H54 (cell line): ENCODE measurements at regions not wholly inside any gene's neighbourhood (a gene's known extent, or its start where the extent isn't known, plus 50 kb on each side); places are given as distances from the start of the nearest gene placed in this dataset.

ENCODE experiments used
- DNase-seq: peaks from one replicate; pipeline ENCODE4 v3.0.0; 2011; ENCODE audit warnings: low spot score, mixed read lengths; ENCODE audit not compliant: insufficient read length
- FAIRE-seq: peaks from 3 replicates; lab custom pipeline; 2011; peaks lifted over from hg19 to GRCh38; lab: Jason Lieb, UNC
- POLR2A ChIP-seq: IDR thresholded peaks from 2 replicates; pipeline ENCODE4 v1.6.1; 2011; ENCODE audit warnings: low read depth, mild to moderate bottlenecking, low read length

- no peak for TF ChIP-seq POLR2A
- no peak for FAIRE-seq
- no peak for DNase-seq
Observed at GRCh38 chr1:162983671-162984425, 85.3 kb upstream of the RGS4 start.

DNA sequence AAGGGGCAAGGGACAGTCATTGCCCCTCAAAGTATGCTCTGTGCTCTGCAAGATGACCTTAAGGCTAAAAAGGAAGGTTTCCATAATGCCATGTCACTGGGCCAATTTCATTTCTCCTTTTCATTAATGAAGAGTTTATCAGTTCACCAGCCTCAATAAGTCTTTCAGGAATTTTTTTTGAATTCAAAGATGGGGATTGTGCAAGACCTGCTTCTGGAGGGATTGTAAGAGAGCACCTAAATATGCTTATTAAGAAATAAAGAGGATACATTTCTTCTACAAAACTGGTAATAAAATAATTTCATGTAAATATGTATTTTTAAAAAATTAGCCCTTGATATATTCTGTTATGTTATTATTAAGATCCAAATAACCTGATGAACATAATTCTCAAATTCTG, 86.8 kb upstream of the RGS4 start:
- FAIRE-seq (no peak), DNase-seq (no peak)

DNA sequence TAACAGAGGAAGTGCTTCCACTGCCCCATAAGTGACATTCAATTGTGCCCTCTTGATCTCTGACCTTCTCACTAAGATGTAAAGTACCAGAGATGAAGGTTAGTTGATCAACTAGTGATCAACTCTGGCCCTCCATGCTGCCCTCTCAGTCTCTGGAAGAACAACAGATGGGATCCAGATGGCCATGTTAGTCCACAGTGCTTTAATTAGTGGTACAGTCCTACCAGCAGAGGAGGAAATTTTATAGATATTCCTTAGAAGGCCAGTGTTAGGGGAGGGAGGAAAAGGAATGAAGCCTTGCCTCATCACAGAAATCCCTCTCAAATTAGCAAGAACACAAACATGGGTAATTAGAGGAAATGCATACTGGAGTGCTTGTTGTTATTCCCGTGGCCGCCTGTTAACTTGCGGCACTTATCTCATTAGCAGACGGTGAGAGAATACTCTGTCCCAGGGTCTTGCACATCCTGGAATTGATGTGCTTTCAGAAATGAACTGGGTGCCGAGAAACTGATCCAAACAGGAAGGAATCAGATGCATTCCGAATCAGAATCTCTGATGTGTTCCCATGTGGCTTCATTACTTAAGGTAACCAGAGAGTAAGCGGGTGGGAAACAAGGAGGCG, 91.1 kb upstream of the RGS4 start:
- no peak for TF ChIP-seq POLR2A
- FAIRE-seq (no peak), DNase-seq (no peak)

More for the DNA sequence above, 86.8 kb upstream of the RGS4 start:
- no peak for TF ChIP-seq POLR2A

GRCh38 chr1:162976628-162977027, 92.5 kb upstream of the RGS4 start:
- no peak for FAIRE-seq
- TF ChIP-seq POLR2A, result no peak
- DNase-seq, result no peak

- no peak for TF ChIP-seq POLR2A
- FAIRE-seq, result no peak
- no peak for DNase-seq
Observed at GRCh38 chr1:162974810-162975209, 94.4 kb upstream of the RGS4 start.

DNA sequence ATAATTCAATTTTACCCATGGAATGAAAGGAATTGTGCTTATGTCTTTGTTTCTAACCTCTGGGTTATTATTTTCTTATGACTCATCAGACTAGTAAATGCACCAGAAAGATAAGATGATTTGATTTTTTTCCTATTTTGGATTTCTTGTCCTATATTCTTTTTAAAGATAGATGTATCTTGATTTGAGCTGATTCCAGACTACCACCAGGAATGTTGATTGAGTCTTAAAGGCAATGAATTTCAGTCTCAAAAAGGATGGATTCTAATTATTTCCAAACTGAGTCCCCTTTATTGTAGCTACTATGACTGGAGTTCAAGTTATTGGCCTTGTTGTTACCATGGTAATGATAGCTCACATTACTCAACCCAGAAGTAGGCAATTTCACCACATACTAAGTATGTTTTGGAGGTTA, 95.8 kb upstream of the RGS4 start:
- no peak for TF ChIP-seq POLR2A
- DNase-seq (peak; percentile 30), FAIRE-seq (no peak)

DNA sequence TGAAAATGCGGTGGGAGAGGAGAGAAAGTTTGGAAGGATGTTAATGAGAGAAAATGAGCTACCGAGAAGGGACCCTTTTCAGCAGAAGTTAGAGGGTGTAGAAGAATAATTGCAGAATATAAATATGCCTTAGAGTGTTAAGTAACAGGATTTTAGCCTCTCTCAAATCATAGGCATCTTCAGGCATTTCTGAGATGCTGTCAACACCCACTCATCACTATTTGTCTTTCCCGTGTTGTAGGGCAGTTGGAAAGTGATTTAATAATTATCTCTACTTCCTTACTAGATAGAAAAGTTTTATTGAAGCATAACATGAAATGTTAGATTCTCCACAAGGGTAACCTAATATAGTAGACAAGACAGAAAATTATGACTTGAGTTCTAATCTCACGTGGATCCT, 96.4 kb upstream of the RGS4 start:
- no peak for TF ChIP-seq POLR2A
- FAIRE-seq (no peak), DNase-seq (no peak)

DNA sequence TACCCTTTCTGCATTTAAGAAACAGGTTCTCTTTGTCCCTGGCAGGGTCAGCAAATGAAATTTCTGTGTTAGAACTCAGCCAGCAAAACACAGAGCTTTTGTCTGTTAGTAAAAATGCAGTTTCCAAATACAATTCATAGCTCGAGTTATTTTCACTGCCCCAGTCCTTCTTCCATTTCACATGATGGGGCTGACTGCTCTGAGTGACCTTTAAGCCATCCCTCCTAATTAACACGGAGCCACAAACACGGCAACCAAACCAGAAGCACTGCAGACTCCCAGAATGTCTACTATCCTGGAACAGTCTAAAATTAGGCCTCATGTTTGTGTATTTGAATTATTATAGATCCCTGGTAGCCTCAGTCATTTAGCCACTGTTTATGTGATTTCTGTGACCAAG, 99.1 kb upstream of the RGS4 start:
- DNase-seq (no peak), FAIRE-seq (no peak)
- no peak for TF ChIP-seq POLR2A

GRCh38 chr1:162966613-162967012, 102.5 kb upstream of the RGS4 start:
- FAIRE-seq, result no peak
- TF ChIP-seq POLR2A, result no peak
- DNase-seq, result no peak

DNA sequence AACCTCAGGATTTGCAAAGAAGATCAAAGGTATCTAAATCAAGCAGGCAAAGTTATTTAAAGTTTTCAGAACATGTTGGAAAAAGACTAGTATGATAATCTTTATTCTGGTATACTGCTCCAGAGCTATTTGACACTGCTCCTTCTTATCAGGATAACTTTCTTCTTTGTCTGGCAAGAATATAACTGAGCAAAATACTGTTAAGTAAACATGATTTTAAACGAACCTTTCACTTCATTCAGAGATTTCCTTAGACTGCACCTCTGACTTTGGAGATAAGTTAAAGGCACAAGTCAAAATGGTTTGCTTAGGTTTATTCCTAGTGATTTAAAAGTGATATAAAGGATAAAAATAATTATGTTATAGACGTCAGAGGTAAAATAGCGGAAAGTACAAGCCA, 103.9 kb upstream of the CCDC190 start:
- no peak for TF ChIP-seq POLR2A
- FAIRE-seq (no peak), DNase-seq (no peak)

DNA sequence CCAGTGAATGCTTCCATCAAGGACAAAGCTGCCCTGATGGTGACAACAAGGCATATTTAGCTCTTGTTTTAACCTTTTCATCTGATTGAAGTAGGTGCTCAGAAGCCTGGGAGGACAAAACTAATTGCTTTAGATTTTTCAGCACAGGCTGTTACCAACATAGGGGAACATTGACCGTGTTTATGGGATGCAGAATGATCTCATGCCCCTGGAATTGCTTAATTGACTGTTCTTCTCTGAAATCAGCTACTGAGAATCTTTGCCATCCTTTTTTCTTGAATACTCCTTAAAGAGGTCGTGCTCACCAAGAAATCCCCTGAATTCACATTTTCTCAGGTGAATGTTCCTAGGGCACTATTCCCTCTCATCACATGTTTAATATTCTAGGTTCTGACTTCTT, 95.9 kb upstream of the CCDC190 start:
- TF ChIP-seq POLR2A, result no peak
- FAIRE-seq (no peak), DNase-seq (no peak)

DNA sequence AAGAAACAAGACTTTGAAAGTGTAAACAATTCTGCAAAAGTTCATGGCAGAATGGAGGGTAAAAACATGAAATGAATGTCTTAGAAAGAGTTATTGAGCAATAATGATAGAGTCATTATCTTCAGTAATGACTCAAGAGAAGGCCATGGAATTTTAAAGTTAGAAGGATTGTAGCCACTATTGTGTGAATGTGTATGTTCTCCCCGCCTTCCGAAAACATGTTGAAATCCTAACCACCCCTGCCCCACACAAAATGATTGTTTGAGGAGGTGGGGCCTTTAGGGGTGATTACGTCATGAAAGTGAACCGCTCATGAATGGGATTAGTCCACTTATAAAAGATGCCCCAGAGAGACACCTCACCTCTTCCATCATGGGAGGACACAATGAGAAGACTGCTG, 93.8 kb upstream of the CCDC190 start:
- no peak for TF ChIP-seq POLR2A
- no peak for DNase-seq
- FAIRE-seq, result no peak

DNA sequence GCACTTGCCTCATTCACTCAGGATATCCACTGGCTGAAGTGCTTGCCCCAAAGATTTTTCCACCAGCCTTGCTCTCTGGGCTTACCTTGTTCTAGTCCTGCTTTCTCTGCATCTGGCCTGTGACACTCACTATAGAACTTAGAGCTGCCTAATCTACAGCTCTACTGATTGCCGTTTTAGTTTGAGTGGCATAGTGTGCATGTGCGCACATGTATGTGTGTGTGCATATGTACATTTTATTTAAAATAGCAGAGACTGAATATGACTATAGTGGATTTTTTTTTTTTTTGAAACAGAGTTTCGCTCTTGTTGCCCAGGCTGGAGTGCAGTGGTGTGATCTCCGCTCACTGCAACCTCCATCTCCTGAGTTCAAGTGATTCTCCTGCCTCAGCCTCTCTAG, 92.0 kb upstream of the CCDC190 start:
- FAIRE-seq (no peak), DNase-seq (no peak)
- TF ChIP-seq POLR2A, result no peak

DNA sequence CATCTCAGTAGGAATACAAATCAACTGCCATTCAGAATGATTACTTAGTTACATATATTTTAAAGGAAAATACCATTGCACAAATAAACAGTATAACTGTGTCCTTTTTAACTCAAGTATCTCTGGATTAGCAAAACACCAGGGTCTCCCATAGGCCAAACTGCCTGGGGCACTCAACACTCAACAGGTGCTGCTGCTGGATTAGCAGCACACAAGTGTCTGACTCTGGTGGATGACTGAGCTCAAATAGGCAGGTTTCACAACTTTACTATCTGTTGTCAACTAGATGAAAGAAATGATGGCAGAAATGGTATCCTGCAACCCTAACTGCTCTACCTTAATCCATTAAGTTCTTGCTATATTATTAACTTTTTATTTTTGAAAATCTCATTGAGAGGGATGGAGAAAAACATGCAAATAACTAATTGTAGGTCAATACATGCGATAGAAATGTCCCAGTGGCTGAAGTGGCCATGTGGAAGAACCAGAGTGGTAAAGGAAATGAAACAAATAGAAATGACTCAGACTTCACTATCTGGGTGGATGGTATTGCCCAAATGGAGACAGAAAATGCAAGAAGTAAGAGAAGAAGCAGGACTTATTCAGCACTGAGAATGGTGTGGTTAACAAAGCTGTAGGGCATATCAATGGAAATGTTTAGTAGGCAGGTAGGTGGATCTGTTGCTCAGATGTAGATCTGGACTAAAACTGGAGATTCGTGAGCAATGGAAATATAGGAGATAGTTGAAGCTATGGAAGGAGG, 90.8 kb upstream of the CCDC190 start:
- DNase-seq (no peak), FAIRE-seq (no peak)
- no peak for TF ChIP-seq POLR2A
